Activated naive CD4-positive, alpha-beta T cell treated with anti-CD3 and anti-CD28 coated beads, Interleukin-2, amount 10 ng/mL, durations not matched to agents 7 days and 5 days (primary cell): ENCODE measurements at regions not wholly inside any gene's neighbourhood (a gene's known extent, or its start where the extent isn't known, plus 50 kb on each side); places are given as distances from the start of the nearest gene placed in this dataset.
"Not testable (repeated sequence)": the region's sequence is repeated elsewhere in the genome, so short reads cannot be mapped to it uniquely, and the experiment has no call there.

Source experiments
- CTCF ChIA-PET: fragments of 350-600 bp; sonication (Branson Sonifier 250); formaldehyde crosslinking; loops from one replicate; lab custom pipeline; 2021; ENCODE audit warnings: antibody characterized with exemption; lab: Charles Lee
- DNase-seq: peaks from one replicate; pipeline ENCODE4 v3.0.0-alpha.2; 2020
- H3K27ac Mint-ChIP-seq: one replicate; pipeline ENCODE4 v1.8.0; 2021; ENCODE audit warnings: mild to moderate bottlenecking, moderate library complexity, mixed read lengths
- H3K27me3 Mint-ChIP-seq: one replicate; pipeline ENCODE4 v1.8.0; 2021; ENCODE audit warnings: mild to moderate bottlenecking, mixed read lengths
- H3K36me3 Mint-ChIP-seq: one replicate; pipeline ENCODE4 v1.8.0; 2021; ENCODE audit warnings: mixed read lengths
- H3K4me1 Mint-ChIP-seq: one replicate; pipeline ENCODE4 v1.8.0; 2021; ENCODE audit warnings: mixed read lengths
- H3K4me3 Mint-ChIP-seq: one replicate; pipeline ENCODE4 v1.8.0; 2021; ENCODE audit warnings: mild to moderate bottlenecking, moderate library complexity, mixed read lengths
- H3K9me3 Mint-ChIP-seq: one replicate; pipeline ENCODE4 v1.8.0; 2021; ENCODE audit warnings: mixed read lengths

DNA sequence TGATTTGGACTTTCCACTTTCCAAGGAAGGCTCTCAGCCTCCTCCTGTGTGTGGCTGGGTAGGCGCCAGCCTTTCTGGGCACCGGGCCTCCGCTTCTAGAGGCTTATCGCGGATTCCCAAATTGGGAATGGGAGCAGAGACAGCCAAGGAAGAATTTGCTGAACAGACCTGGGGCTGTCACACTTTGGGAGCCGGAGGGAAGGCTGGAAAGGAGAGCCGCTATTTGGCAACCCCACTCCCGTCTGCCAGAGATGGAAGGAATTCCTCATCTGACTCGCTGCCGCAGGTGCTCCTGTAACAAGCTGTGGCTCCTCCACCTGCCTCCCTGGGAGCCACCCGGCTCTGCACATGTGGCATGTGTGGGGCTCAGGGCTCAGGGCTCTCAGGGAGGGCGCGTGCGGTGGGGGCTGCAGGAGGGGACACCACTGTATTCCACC, 50.8 kb upstream of the ECHDC3 start:
- H3K4me3 Mint-ChIP-seq: no peak overlapping the region
- no peak overlapping the region for H3K27ac Mint-ChIP-seq
- no peaks in the 10 kb centered on the region for H3K36me3 Mint-ChIP-seq
- no peak for DNase-seq
- H3K4me1 Mint-ChIP-seq: peaks cover 20% of the 10 kb centered on the region
- peaks cover 80% of the 10 kb centered on the region for H3K27me3 Mint-ChIP-seq
- no peaks in the 10 kb centered on the region for H3K9me3 Mint-ChIP-seq
- CTCF ChIA-PET: no interaction called here

DNA sequence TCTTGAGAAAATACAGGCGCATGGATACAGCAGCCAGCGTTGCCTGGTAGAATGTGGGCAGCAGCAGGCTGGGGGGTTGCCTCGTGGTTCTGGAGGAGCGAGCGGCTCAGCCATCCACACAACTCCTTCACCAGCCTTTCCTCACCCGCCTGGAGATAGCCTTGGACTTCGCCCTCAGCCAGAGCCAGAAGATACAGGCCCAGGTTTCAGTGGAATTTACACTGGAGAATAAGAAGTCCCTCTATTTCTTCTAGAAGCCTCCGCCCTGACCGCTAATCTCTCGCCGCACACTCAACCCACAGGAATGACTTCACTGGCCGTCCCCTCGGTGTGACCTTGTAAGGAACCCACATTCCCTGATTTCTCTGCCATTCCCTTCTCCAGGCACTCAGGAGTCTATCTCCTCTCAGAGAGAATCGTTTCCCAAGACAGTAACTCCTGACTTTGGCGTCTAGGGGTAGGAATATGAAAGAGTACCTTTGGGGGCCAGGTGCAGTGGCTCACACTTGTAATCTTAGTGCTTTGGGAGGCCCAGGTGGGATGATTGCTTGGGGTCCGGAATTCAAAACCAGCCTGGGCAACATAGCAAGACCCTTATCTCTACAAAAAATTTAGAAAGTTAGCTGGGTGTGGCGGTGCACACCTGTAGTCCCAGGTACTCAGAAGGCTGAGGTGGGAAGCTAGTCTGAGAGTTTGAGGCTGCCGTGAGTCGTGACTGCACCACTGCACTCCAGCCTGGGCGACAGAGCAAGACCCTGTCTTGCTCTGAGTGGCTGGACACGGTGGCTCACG, 52.0 kb upstream of the ECHDC3 start:
- no peak for DNase-seq
- H3K27me3 Mint-ChIP-seq: peaks cover 68% of the 10 kb centered on the region
- H3K9me3 Mint-ChIP-seq: no peaks in the 10 kb centered on the region
- peaks cover 32% of the 10 kb centered on the region for H3K4me1 Mint-ChIP-seq
- H3K4me3 Mint-ChIP-seq: no peak overlapping the region
- H3K27ac Mint-ChIP-seq: no peak overlapping the region
- H3K36me3 Mint-ChIP-seq: no peaks in the 10 kb centered on the region
- CTCF ChIA-PET: interaction anchor here (0.6 kb wide), 1 partner anchor 54 kb away, joined by 3 read pairs; no protein-coding TSS in a partner anchor

DNA sequence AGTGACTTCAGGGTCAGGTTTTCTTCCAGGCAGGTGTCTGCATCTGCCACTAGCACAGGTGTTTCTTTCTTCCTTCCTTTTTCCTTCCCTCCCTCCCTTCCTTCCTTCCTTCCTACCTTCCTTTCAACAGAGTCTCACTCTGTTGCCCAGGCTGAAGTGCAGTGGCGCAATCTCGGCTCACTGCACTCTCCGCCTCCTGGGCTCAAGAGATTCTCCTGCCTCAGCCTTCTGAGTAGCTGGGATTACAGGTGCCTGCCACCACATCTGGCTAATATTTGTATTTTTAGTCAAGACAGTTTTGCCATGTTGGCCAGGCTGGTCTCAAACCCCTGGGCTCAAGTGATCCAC, 53.8 kb upstream of the ECHDC3 start:
- H3K4me1 Mint-ChIP-seq: peaks cover 49% of the 10 kb centered on the region
- peaks cover 55% of the 10 kb centered on the region for H3K27me3 Mint-ChIP-seq
- H3K4me3 Mint-ChIP-seq, H3K9me3 Mint-ChIP-seq, CTCF ChIA-PET, H3K27ac Mint-ChIP-seq, H3K36me3 Mint-ChIP-seq, DNase-seq: not testable (repeated sequence)

DNA sequence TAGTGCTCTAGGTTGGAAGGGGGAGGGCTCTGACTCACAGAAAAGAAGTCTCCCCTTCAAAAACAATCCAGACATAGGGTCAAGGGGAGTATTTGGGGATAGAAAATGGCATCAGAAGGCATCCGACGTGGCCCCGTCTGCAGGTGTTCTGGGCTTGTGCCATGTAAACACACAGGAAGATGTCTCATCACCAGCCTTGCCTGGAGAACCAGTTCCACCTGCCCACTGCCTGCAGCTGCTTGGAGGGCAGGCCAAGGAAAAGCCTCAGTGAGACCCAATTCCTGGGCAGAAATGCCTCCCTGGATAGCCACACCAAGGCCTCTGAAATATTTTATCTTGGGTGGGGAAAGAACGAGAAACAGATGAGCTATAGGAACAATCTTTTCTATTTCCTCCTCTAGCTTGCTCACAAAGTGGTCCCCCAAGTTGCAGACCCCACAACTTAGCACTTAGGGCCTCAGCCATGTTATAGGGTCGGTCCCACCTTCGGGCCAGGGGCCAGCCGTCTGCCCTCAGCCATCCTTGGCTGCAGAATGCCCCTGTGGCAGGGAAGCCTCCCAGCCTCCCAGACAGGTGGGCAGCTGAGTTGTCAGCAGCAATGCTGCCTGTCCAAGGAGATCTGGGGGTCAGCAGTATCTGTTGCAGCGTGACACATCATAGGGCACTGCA, 54.3 kb upstream of the ECHDC3 start:
- no peaks in the 10 kb centered on the region for H3K9me3 Mint-ChIP-seq
- H3K27me3 Mint-ChIP-seq: peaks cover 51% of the 10 kb centered on the region
- CTCF ChIA-PET: no interaction called here
- peaks cover 51% of the 10 kb centered on the region for H3K4me1 Mint-ChIP-seq
- no peak overlapping the region for H3K27ac Mint-ChIP-seq
- no peak for DNase-seq
- peaks cover 1% of the 10 kb centered on the region for H3K36me3 Mint-ChIP-seq
- no peak overlapping the region for H3K4me3 Mint-ChIP-seq

DNA sequence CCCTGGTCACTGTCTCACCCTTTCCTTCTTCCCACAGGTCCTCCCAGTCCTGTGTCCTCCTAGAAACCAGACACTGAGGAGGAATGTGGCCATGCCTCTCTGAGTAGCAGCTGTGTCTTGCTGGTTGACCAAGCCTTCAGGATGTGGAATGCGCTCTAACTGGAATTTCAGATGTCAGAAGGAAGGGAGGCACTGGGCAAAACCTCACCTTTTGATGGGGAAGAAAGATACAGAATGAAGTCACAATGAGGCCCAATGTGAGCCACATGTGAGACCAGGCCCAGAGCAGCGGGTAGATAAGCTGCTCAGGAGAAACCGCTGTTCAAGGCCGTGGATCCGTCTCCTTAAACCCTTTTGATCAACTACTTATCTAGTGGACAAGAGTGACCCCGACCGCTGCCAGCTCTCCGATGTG, 54.8 kb upstream of the ECHDC3 start:
- CTCF ChIA-PET: interaction anchor here (0.7 to 1.0 kb wide), 2 partner anchors 52 to 169 kb away, joined by 3 read pairs; no protein-coding TSS in a partner anchor

DNA sequence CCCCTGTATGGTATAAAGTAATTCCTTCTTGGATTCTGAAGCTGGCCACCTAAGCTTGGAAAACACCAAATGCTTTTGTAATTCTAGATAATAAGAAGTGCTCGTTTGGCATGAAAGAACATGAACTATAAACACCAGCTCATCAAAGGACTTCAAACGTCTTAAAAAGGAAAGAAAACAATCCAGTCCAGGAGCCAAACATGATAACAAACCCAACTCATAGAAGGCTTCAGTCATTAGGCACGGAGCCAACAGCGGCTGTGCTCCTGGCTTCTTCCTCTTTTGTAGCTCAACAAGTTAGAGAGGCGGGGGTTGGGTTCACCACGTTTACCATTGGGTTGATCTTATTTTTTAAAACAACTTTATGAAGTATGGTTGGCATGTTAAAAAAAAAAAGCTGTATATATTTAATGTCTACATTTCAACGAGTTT, 56.4 kb upstream of the ECHDC3 start:
- Mint-ChIP-seq H3K27ac (peak overlapping the region; percentile 99), H3K36me3 (peaks cover 1% of the 10 kb centered on the region), H3K27me3 (peaks cover 41% of the 10 kb centered on the region), H3K4me3 (peak overlapping the region; percentile 61), H3K9me3 (no peaks in the 10 kb centered on the region), H3K4me1 (peaks cover 62% of the 10 kb centered on the region)
- CTCF ChIA-PET: interaction anchor here (0.8 to 1.5 kb wide), 5 partner anchors 25 to 72 kb away, joined by 3 to 6 read pairs (median 4); no protein-coding TSS in a partner anchor
- DNase-seq: peak; percentile 63

More for the DNA sequence above, 54.8 kb upstream of the ECHDC3 start:
- H3K27me3 Mint-ChIP-seq: peaks cover 48% of the 10 kb centered on the region
- H3K4me3 Mint-ChIP-seq: no peak overlapping the region
- H3K36me3 Mint-ChIP-seq: peaks cover 1% of the 10 kb centered on the region
- H3K4me1 Mint-ChIP-seq: peaks cover 57% of the 10 kb centered on the region
- no peak for DNase-seq
- H3K9me3 Mint-ChIP-seq: no peaks in the 10 kb centered on the region
- H3K27ac Mint-ChIP-seq: no peak overlapping the region

DNA sequence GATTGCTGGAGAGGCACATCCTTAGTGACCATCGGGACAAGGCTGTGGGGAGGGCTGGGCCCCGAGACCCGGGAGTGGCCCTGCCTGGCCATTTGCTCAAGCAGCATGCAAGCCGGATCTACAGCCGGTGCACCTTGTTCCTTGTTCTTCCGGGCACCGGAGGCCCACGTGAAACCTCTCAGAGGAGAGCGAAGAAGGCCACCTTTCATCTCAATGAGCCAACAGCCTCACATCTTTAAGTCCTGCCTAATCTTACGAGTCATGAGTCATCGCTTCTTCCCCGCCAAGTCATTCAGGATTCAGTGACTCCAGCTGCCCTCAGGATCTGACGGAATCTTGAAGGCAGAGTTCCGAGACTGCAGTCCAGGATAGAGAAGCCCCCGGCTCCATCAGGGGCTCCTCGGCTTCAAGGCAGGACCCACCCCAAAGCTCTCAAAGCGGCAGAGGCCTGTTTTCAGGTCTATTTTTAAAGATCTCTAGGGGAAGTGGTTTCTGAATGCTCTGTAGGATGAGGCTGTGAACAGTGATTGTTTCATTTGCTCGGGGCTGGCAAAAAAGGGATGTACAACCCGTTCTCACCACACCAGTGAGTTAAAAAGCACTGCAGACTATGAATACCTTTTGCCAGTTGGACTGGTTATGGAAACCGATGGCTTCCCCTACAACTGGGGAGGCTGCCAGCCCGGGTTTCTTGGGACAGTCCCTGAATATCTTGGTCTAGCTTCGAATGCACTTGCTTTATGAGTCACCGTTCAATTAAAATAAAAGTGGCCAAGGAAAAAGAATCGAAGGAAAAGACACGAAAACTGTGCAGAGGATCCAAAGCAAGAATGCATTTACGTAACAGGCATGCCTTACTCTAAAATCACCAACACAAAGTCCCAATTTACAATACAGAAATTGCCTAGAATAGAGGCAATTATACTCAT, 57.2 kb upstream of the ECHDC3 start:
- Mint-ChIP-seq H3K27ac (peak overlapping the region; percentile 99), H3K27me3 (peaks cover 36% of the 10 kb centered on the region), H3K4me1 (peaks cover 62% of the 10 kb centered on the region), H3K36me3 (peaks cover 1% of the 10 kb centered on the region), H3K4me3 (peak overlapping the region; percentile 73), H3K9me3 (no peaks in the 10 kb centered on the region)
- CTCF ChIA-PET: interaction anchor here (0.6 to 1.5 kb wide), 5 partner anchors 26 to 73 kb away, joined by 3 to 6 read pairs (median 4); no protein-coding TSS in a partner anchor
- DNase-seq: peak; percentile 82

DNA sequence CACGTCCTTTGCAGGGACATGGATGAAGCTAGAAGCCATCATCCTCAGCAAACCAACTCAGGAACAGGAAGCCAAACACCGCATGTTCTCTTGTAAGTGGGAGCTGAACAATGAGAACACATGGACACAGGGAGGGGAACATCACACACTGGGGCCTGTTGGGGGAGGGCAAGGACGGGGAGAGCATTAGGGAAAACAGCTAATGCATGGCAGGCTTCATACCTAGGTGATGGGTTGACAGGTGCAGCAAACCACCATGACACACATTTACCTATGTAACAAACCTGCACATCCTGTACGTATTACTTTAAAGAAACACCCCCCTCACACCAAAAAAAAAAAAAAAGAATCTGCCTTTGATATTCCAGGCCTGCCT, 57.9 kb upstream of the ECHDC3 start:
- not testable (repeated sequence) for H3K36me3 Mint-ChIP-seq, H3K9me3 Mint-ChIP-seq, DNase-seq
- peak overlapping the region; percentile 99 for H3K27ac Mint-ChIP-seq
- peak overlapping the region; percentile 73 for H3K4me3 Mint-ChIP-seq
- peaks cover 62% of the 10 kb centered on the region for H3K4me1 Mint-ChIP-seq
- CTCF ChIA-PET: interaction anchor here (0.6 kb wide), 1 partner anchor 31 kb away, joined by 3 read pairs; no protein-coding TSS in a partner anchor
- peaks cover 35% of the 10 kb centered on the region for H3K27me3 Mint-ChIP-seq

DNA sequence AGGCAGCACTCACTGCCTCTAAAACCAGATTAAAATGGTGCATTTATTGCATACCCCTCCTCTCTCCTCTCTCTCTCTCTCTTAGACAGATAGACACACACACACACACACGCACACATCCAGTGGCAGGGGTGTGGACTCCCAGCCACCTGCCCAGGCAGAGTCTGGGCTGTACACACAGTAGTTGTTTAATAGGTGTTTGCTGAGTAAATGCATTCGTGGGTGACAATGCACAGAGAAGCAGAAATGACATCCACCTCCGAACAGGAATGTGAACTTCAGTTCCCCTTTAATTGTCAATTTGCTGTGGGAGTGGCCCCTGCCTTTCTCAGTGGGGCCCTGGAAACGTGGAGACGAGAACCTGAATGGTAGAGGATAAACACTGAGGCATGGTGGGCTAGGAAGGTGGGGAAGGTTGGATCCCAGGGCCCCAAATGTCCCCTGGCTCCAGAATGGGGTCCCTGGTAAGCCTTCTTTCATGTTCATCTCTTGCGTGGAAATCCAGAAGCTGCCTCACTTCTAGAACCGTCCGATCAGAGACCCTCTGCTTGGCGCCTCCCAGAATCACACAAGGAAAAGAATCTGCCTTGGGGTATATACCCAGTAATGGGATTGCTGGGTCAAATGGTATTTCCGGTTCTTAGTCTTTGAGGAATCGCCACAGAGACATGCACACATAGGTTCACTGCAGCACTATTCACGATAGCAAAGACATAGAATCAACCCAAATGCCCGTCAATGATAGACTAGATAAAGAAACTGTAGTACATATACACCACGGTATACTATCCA, 58.5 kb upstream of the ECHDC3 start:
- no peak for DNase-seq
- Mint-ChIP-seq H3K4me1 (peaks cover 62% of the 10 kb centered on the region), H3K4me3 (peak overlapping the region; percentile 73), H3K27ac (peak overlapping the region; percentile 99), H3K27me3 (peaks cover 34% of the 10 kb centered on the region), H3K36me3 (peaks cover 1% of the 10 kb centered on the region), H3K9me3 (no peaks in the 10 kb centered on the region)
- CTCF ChIA-PET: interaction anchor here (0.6 kb wide), 1 partner anchor 32 kb away, joined by 3 read pairs; no protein-coding TSS in a partner anchor

DNA sequence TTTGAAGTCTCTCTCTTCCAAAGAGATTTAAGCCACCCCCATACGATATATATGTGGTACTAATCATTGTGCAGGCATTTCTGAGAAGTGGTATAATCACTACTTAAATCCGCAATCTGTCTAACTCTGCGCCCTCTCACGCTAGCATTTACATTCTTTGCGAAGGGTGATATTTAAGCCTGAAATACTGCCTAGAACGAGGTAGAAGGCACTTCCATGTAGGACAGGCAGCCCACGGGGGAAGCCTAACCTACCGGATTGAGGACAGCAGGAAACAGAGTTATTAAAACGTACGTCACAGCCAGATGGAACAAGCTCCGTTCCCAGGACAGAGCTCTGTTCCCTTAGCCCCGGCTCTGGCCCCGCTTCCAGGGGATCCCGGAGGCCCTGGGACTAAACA, 59.3 kb upstream of the ECHDC3 start:
- H3K9me3 Mint-ChIP-seq: no peaks in the 10 kb centered on the region
- H3K4me1 Mint-ChIP-seq: peaks cover 54% of the 10 kb centered on the region
- CTCF ChIA-PET: no interaction called here

DNA sequence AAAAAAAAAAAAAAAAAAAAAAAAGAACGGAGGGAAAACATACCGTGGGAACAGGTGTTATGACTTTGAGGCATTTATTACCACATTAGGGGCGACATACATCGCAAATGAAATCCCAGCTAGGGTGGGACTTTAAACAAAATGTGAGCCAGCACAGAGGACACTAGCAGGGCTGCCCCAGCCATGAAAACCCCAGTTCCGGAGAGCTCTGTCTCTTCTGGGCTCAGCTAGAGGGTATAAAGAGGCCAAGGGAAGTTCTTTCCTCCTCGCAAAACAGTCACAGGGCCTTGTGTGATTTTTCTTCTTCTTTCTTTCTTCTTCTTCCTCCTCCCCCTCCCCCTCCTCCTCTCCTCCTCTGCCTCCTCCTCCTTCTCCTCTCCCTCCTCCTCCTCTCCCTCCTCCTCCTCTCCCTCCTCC, 59.9 kb upstream of the ECHDC3 start:
- no peak for DNase-seq
- CTCF ChIA-PET: no interaction called here
- H3K4me1 Mint-ChIP-seq: peaks cover 48% of the 10 kb centered on the region
- H3K9me3 Mint-ChIP-seq: no peaks in the 10 kb centered on the region
- H3K4me3 Mint-ChIP-seq: no peak overlapping the region
- peaks cover 1% of the 10 kb centered on the region for H3K36me3 Mint-ChIP-seq
- H3K27ac Mint-ChIP-seq: no peak overlapping the region
- H3K27me3 Mint-ChIP-seq: peaks cover 31% of the 10 kb centered on the region

More for the DNA sequence above, 59.3 kb upstream of the ECHDC3 start:
- no peak overlapping the region for H3K4me3 Mint-ChIP-seq
- no peak overlapping the region for H3K27ac Mint-ChIP-seq
- no peak for DNase-seq
- peaks cover 1% of the 10 kb centered on the region for H3K36me3 Mint-ChIP-seq
- peaks cover 32% of the 10 kb centered on the region for H3K27me3 Mint-ChIP-seq

DNA sequence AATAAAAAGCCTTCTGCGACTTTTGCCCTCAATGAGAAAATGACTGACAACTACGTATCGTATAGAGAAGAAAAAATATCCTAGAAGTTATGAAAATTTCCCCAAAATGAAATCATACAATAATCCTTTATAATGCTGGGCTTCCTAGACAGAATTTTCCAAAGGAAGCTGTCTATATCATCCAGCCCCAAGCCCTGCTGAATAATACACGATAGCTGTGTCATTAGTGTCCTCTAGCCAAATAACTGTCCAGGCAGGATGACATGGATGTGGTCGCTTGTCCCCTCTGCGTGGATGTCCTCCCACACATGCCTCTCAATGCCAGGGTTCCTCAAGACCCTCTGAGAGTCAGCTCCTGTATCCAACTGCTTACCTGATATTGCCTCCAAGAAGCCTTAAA, 61.7 kb upstream of the ECHDC3 start:
- Mint-ChIP-seq H3K9me3 (peaks cover 5% of the 10 kb centered on the region), H3K4me1 (peaks cover 33% of the 10 kb centered on the region), H3K36me3 (peaks cover 1% of the 10 kb centered on the region), H3K27me3 (peaks cover 40% of the 10 kb centered on the region), H3K4me3 (no peak overlapping the region), H3K27ac (no peak overlapping the region)
- no peak for DNase-seq
- CTCF ChIA-PET: interaction anchor here (0.9 kb wide), 1 partner anchor 165 kb away, joined by 3 read pairs; no protein-coding TSS in a partner anchor

DNA sequence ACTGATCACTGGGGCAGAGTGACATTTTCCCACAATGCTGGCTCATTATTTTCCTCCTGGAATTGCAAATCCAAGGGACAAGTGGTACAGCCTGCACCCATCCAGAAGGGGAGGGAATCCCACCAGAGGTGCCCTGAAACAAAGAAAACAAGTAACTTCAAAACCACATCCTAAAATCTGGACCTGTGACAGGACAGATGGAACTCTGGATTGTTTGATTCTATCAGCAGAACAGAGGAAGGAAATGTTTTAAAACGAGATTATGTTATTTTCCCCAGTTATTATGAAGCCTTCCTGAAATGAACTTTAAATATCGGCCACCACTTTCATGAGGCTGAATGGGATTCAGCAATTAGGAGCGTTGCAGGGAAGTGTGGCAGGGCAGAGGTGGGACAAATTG, 62.2 kb upstream of the ECHDC3 start:
- Mint-ChIP-seq H3K27ac (no peak overlapping the region), H3K4me1 (peaks cover 28% of the 10 kb centered on the region), H3K36me3 (peaks cover 1% of the 10 kb centered on the region), H3K4me3 (no peak overlapping the region), H3K9me3 (peaks cover 9% of the 10 kb centered on the region), H3K27me3 (peaks cover 40% of the 10 kb centered on the region)
- CTCF ChIA-PET: no interaction called here
- no peak for DNase-seq
